ENCODE measurements at regions not wholly inside any gene's neighbourhood (a gene's known extent, or its start where the extent isn't known, plus 50 kb on each side); places are given as distances from the start of the nearest gene placed in this dataset.

DNA sequence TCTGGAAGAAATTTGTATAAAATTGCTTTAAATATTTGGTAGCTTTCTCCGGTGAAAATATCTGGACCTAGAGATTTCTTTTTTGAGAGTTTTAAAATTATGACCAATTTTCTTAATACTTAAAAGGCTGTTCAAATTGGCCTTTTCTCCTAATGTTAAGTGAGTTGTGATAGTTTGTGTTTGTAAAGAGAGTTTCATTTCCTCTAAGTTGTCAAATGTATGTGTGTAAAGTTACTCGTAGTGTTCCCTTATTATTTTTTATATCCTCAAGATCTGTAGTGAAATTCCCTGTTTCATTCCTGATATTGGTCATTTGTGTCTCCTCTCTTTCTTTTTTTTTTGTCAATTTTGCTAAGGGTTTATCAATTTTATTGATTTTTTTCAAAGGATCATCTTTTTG, 92.6 kb upstream of the CTNNB1 start:
- no peak for DNase-seq (ENCODE audit: low read depth)

DNA sequence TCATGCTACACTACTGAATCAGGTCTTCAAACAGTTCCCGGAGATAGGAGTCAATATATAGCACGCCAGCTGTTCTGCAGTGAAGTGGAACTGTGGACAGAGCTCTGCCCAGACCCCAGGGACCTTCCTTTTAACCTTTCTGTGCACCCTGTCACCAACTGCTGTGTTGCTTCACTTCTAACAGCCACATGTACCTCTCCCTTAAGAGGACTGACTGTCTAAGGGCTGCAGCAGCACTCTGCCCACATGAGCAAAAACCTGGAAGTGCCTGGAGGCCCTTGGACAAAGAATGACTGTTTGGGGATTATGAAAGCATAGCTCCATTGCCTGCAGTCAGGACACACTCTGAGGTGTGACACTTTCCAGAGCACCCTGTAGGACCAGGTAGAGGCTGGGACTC, 88.3 kb upstream of the CTNNB1 start:
- no peak for DNase-seq (ENCODE audit: low read depth)

DNA sequence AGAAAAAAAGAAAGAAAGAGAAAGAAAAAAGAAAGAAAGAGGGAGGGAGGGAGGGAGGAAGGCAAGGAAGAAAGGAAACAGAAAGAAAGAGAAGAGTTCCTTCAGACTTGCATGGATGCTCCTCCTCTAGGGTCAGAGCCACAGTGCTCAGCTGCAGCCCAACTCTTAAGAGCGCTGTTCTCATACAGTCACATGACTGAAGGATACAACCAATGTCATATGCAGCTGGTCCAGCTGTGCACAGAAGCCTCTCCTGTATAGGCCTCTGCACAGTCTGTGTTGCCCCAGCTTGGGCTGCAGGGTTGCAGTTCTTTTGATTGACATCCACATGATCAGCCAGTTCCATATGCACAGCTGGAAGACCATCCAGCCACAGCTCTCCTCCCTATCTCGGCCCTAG, 86.8 kb upstream of the CTNNB1 start:
- DNase-seq (ENCODE audit: low read depth): no peak

DNA sequence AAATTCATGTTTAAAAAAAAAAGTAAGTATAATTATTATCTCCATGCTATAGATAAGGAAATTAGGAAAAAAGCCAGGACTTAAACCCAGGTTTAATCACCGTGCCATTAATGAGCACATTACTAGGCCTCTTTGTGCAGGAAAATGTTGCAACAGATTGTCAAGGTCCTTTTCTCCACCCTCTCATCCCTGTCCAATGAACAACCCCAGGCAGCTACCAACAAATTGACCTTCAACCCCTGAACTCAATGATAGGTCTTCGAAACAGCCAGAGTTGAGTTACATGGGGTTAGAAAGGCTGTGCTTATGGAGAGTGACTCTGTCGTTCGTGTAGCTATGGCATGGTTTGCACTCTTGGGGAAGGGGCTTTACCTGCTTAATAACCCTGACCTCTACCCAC, 84.2 kb upstream of the CTNNB1 start:
- DNase-seq (ENCODE audit: low read depth): no peak

DNA sequence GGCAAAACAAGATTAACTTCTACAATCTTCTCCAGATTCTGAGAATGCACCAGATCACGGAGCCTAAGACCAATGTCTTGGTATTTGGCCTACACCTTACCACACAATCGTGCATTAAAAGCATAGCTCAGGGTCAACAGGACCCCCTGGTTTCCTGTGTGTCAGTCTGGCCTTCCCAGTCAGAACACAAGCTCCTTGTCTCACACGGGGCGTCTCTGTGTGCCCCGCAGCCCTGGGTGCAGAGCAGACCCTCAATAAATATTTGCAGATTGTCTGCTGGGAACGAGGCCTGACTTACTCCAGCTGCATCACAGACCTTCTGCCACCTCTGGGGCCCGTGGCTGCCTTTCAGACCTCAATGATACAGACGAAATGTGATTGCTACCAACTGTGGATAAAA, 82.5 kb upstream of the CTNNB1 start:
- DNase-seq (ENCODE audit: low read depth): no peak

DNA sequence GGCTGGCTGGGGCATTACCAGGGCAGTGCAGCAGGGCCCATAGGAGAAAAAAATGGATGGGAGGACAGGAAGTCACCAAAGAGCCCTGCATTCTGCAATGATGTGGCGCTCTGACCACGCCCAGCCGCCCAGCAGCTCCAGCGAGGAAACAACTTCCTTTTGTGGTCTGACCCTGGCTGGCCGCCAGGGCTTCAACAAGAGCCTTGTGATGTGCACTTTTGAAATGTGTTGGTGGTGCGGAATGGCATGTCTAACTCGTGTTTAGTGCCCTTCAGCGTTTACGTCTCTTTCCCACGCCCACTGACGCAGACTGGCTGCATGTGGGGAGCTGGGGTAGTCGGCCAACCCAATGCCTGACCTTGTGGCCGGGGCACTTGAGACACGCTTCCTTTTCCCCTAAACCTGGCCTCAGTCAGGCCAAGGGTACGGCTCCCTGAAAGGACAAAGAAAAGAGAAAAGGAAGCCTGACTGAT, 81.9 kb upstream of the CTNNB1 start:
- peak; percentile 56 for DNase-seq (ENCODE audit: low read depth)

DNA sequence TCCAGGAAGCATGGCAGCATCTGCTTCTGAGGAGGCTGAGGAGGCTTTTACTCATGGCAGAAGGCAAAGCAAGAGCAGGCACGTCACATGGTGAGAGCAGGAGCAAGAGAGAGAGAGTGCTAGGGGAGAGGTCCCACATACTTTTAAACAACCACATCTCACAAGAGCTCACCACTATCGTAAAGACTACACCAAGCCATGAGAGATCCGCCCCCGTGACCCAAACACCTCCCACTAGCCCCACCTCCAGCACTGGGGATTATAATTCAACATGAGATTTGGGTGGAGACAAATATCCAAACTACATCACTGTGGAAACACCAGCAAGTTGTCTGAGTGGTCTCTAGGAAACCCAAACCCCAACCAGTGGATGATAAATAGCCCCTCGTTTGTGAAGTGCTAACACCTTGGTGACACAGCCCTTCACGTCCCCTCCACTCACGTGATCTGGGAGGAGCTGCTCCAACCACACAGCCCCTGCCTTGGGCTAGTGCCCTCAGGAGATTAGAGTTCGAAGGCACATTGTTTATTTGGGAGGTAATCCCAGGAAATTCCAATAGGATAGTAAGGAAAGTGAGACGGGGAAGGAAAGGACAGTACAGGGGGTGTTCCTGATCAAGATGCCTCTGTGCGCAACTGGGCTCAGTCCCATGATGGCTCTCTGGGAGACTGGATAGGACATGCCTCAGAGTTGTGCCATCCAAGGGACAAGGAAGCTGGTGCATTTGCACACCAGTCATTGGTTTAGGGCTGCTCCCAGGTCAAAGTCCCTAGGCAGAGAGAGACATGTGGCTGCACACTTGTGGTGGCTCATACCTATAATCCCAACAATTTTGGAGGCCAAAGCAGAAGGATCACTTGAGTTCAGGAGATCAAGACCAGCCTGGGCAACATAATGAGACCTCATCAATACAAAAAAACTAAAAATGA, 80.6 kb upstream of the CTNNB1 start:
- no peak for DNase-seq (ENCODE audit: low read depth)

DNA sequence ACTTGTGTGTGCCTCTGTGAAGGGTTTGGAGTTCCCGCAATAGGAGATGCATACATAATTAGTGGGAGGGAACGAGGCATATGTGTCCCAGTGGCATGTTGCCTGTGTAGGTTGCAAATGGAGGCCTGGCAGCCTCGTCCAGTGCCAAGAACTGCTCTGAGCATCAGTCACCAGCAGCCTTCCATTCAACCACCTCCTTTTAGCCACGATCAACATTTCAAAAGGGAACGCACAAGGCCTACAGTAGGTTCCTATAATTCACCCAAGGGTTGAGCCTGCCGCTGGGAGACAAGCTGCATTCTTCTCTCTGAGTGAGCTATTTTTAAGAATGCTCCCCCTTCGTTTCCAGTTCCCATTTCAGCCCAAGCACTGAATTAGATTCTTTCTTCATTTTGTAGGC, 78.8 kb upstream of the CTNNB1 start:
- DNase-seq (ENCODE audit: low read depth): no peak

DNA sequence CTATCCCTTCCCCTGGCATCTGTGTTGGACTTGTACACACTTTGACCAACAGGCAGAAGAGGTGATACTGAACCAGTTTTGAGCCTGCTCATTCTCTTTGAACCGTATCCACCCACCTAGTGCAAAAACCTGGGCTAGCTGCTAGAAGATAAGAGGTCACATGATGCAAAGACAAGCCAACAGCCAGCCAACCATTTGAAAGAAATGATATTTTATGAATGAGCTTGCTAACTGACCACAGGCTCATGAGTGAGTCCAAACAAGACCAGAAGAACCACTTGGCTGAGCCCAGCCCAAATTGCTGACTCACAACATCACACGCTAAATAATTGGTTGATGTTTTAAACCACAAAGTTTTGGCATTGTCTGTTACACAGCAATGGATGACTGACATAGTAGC, 74.0 kb upstream of the CTNNB1 start:
- no peak for DNase-seq (ENCODE audit: low read depth)

DNA sequence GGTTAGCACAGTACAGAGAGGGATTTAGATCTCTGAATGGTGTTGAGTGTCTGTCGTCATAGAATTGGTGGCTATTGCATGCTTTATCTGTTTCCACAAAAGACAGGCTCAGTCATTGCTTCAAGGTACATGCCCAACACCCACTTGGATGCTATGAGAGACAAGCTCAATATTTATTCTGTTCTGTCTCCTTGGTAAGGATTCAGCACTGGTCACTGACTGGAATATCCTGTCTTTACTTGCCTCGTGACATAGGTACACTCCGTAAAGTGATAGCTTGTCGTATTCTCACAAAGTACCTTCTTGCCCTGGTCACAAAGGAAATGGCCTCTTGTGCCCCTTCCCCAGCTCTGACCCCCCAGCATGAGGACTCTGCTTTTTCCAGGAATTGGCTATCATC, 72.8 kb upstream of the CTNNB1 start:
- no peak for DNase-seq (ENCODE audit: low read depth)

DNA sequence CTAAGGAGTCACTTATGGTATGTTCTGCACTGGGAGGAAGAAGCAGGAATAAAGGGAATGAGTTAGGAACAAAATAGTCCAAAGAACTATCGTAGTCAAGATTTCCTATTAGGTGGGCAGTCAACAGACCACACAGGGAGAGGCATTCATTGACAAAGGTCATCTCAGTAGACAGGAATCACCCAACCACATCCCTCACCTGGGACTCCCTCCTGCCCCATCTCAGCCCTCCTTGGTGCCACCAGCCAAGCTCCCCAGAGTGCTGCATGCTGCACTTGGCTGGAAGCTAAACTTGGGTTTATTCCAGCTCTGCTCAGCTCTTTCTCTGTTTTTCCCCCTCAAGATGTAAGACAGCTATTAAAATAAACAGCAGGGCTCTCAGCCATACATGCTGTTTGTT, 72.3 kb upstream of the CTNNB1 start:
- no peak for DNase-seq (ENCODE audit: low read depth)

DNA sequence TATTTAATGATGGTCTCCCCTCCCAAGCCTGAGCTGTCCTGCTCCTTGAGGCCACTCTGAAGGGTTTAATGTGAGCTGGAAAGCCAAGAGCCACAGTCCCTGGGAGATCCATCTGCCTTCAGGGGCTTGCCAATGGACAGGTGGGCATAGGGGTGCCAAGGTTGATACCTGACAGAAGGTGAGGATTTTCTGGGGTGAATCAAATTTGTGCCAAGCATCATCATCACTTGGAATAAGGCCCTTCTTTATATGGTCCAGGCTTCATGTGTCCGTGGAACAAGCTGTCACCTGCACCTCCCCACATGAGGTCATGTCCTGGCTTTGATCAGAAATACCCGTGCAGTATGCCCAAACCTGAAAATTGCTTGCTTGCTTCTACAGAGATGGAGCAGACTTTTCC, 71.9 kb upstream of the CTNNB1 start:
- no peak for DNase-seq (ENCODE audit: low read depth)

DNA sequence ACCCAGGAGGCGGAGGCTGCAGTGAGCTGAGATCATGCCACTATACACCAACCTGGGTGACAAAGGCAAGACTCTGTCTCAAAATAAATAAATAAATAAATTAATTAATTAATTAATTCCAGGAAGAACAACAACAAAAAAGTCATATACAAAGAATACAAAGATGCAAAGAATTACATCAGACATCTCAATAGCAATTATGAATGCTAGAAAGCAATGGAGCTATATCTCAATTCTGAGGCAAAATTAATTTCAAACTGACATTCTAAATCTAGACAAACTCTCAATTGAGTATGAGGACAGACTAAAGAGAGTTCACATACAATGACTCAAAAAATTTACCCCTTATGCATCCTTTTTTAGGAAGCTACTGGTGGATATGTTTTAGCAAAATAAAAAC, 69.6 kb upstream of the CTNNB1 start:
- no peak for DNase-seq (ENCODE audit: low read depth)

DNA sequence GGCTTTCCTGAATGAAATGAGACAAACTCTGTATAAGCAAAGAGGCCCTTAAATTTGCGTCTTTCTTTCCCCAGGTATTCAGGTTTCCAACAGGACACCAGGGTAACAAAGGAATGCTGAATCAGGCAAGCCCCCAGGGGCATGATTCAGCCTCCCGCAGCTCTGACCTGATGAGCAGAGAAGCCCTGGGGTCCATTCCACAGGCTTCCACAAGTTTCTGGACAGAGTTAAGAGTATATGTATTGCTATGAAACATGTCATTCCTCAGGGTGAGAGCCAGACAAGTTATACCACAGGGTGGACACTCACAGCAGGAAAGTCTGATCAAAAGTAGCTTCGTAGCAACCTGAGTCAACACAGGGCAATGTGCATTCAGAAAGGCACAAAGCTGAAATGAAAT, 68.1 kb upstream of the CTNNB1 start:
- DNase-seq (ENCODE audit: low read depth): no peak

DNA sequence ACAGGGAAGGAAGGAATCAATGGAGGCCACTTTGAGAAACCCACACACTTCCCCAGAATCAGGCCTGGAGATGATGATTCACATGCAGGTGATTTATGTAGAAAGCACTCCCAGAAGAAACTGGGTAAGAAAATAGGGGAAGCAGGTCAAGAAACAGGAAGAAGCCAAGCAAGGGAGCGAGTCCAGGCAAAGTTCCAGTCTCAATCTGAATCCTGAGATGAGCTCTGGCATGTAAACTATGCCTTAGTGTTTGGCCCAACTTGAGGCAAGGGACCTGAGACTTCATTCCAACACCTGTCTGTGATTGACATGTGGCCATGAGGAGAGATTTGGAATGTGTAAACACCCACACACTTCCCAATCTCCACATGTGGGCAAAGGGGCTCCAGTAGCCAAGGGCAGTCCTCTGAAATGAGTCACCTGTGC, 61.6 kb upstream of the CTNNB1 start:
- no peak for DNase-seq (ENCODE audit: low read depth)

DNA sequence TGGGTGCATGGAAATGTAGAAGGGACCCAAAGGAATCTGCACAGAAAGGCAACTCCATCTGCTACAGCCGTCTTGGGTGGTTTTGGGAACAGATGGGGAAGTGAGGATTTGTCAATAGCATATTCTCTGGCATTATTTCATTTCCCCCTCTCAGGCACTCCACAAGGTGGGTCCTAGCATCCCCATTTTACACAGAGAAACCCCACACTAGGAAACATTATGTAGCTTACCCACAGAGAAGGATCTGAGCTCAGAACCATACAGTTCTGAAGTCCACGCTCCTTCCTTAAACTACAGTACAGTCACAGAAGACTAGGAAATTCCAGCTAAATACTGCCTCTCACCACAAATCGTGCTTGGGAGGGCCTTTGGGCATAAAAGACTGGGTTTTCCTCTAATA, 61.2 kb upstream of the CTNNB1 start:
- DNase-seq (ENCODE audit: low read depth): no peak

DNA sequence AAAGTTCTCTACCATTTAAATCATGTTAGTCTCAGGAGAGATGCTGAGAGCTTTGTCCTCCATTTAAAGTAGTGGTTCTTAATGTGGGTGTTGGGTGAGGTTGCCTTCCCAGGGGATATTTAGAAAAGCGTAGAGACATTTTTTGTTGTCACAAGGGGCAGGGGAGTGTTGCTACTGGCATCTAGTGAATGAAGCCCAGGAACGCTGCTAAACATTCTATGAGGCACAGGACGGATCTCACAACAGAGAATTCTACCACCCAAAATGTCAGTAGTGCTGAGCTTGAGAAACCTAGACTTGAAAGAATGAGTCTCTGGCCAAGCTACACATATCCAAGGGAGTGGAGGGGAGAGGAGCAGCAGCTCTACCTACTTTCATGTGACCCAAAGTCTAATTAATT, 60.7 kb upstream of the CTNNB1 start:
- DNase-seq (ENCODE audit: low read depth): no peak

DNA sequence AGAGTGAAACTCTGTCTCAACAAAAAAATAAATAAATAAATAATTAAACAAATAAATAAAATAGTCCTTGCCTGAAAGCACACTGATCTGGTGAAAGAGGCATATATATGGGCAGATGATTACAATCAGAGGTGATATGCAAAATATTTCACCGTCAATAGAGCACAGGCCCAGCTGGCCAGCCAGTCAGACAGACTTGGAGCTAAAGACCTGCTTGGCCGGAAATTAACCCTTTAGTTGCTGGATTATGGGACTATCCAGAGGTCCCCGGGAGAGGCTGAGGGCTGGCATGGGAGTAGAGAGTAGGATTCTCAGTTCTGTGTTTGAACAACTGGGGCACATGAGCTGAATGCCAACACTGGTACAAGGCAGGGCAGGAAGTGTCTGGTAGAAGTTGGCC, 59.1 kb upstream of the CTNNB1 start:
- DNase-seq (ENCODE audit: low read depth): no peak

DNA sequence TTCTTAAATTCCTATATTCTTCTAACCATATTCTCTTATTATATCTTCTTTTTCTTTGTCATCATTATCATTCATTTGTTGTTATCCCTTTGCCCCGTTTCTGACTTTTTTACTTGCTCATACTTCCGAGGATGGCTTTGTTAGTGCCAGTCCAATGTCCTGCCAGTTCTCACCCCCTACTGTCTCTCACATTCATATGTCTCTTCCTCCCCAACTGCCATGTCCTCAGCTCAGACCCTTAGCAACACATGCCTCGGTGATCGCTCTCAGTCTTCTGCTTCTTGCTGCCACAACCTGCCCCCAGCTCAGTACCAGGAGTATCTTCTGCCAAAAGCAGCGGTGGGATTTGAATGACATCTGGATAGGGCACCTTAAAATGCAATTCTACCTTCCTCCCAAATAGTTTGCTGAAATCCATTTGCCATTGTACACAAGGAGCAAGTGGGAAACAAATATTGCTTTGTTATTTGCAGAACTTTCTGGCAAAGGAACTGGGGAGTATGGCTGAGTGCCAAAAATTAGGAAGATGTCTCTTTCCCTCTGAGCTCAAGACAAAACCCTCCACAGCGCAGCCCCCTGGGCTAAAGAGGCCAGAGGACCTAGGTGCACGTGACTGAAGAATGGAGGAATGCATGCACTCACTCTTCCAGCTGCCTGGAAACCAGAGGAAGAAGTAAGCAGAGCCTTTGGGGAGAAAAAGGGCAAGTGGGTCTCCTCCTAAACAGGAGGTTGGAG, 57.7 kb upstream of the CTNNB1 start:
- DNase-seq (ENCODE audit: low read depth): no peak

DNA sequence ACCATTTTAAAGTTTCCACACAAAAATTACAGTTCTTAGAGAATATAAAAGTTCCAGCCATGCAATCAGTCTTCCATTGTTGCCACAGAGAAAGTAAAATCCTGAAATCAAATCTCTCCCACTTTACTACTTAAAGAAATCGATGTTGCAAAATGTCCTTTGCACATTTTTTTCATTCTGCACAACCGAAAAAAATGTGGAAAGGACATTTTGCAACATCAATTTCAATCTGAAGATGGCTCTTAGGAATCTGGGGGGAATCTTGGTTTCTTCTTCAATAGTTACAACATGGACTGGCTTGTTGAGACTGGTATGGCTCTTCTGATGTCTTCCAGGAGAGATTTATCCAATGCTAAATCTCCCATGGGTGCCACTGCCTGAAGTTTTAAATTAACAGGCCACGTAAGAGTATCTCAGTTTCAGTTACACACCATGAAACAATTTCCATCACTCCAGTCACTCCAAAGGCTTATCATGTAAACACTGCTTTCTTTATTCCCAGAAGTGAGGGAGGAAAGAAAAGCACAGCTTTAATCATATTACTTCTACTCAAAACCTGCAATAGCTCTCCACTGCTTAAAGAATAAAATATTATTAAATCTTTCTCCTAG, 55.8 kb upstream of the CTNNB1 start:
- no peak for DNase-seq (ENCODE audit: low read depth)

DNA sequence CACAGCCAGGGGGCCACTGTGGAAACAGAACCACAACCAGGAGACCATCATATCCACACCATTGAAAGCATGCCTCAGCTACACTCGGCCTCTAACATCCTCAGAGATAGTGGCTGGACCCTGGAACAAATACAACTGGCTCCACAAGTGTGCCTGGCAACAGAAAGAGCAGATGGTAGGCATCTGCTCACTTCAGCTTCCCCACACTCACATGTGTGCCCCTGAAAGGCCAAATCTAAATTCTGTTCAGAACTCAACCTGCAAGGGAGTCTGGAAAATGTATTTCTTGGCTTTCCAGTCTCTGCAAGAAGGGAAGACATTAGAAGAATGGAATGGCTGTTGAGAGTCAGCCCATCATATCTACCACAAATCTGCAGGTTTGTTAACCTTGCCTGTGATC, 54.7 kb upstream of the CTNNB1 start:
- no peak for DNase-seq (ENCODE audit: low read depth)

DNA sequence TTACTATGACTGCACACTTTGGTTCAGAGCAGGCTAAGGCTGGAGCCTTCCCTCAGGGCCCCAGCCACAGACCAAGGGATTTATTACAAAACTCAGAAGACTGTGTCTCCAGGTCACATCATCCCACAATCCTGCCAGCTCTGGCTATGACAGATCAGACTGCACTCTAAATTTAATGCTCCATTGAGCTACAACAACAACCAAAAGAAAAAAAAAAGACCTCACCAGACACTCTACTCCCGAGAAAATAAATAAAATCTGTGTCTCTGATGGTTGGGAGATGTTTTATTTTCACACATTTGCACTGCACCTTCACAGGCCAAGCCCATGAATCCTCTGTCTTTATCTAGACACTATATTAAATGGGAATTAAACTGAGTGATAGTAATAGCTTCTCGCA, 50.8 kb upstream of the CTNNB1 start:
- DNase-seq (ENCODE audit: low read depth): no peak

DNA sequence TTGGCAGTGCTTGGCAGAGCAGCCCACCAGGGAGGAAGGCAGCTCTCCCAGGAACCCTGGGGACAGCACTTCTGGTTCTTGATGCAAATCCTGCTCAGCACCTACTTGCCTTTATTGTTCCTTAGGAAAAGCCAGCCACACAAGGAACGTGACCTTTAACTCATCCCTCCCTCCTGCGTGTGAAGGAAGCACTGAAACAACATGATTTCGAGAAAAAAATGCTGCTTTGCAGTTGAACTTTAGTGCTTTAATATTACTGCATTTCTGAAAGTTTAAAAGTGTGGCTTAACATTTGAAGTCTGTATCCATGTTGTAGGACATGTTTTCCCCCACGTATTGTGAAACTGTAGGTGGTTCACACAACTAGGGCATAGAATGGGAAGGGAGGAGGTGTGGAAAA, 50.4 kb upstream of the CTNNB1 start:
- no peak for DNase-seq (ENCODE audit: low read depth)

Measured in stimulated activated CD4-positive, alpha-beta T cell treated with anti-CD3 and anti-CD28 coated beads, Interleukin-2, amount 100 ng/mL, for 4 hours (primary cell).